ENCODE measurements at regions not wholly inside any gene's neighbourhood (a gene's known extent, or its start where the extent isn't known, plus 50 kb on each side); places are given as distances from the start of the nearest gene placed in this dataset.

- TF ChIP-seq CTCF (IDR thresholded peaks at IDR 0.05) (no peak), POLR2A (IDR thresholded peaks at IDR 0.05) (no peak)
Observed at GRCh38 chr2:15694589-15694986, 102.9 kb downstream of the DDX1 start.
